ENCODE measurements at regions not wholly inside any gene's neighbourhood (a gene's known extent, or its start where the extent isn't known, plus 50 kb on each side); places are given as distances from the start of the nearest gene placed in this dataset.

DNA sequence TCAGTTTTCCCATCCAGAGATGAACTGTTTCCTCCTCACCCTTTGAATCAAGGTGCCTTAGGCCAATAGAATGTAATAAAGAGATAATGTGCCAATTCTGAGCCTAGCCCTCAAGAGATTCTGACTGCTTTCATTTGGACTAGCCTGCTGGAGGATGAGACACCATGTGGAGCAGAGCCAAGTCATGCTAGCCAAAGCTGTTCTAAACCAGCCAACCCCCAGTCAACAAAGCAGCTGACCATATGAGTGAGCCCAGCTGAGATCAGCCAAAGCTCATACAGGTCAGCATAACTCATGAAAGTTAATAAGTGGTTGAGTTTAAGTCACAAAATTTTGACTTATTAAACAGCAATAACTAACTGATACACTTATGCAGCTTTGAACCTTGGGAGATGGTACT is 66.7 kb upstream of the DBX1 start:
- TF ChIP-seq, protein P1, sequence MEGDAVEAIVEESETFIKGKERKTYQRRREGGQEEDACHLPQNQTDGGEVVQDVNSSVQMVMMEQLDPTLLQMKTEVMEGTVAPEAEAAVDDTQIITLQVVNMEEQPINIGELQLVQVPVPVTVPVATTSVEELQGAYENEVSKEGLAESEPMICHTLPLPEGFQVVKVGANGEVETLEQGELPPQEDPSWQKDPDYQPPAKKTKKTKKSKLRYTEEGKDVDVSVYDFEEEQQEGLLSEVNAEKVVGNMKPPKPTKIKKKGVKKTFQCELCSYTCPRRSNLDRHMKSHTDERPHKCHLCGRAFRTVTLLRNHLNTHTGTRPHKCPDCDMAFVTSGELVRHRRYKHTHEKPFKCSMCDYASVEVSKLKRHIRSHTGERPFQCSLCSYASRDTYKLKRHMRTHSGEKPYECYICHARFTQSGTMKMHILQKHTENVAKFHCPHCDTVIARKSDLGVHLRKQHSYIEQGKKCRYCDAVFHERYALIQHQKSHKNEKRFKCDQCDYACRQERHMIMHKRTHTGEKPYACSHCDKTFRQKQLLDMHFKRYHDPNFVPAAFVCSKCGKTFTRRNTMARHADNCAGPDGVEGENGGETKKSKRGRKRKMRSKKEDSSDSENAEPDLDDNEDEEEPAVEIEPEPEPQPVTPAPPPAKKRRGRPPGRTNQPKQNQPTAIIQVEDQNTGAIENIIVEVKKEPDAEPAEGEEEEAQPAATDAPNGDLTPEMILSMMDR (IDR thresholded peaks at IDR 0.05; ENCODE audit: borderline replicate concordance, extremely low read depth, low read length, poor library complexity, severe bottlenecking) = no peak
- no peak for TF ChIP-seq EZH2 (IDR thresholded peaks at IDR 0.05; ENCODE audit: borderline replicate concordance, low read depth, low read length, severe bottlenecking)
